ENCODE measurements at regions not wholly inside any gene's neighbourhood (a gene's known extent, or its start where the extent isn't known, plus 50 kb on each side); places are given as distances from the start of the nearest gene placed in this dataset.

DNA sequence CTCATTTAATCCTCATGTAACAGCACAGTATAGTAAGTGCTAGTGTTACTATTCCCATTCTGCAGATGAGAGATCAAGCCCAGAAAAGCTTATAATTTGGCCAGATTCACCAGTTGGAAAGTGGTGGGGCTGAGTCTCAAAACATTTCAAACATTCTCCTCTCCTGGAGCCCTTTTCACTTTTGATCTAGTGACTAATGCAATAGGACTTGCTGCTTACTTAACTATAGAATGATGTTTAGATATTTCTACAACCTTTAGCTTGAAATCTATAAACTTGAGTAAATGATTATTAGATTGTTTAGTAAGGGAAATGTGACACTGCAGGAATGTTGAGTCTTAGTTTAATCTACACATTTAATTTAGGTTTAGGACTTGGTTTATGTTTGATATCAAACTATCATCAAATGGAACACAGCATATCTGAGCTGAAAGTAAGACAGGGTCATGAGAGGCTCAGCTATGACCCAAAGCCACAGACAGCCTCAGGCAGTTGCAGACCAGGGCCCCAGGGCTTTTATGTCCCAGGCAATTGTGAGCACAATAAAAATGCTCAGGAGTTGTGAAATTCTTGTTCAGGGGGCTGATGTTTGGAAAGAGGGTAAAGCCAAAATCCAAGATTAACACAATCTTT is 199.5 kb upstream of the HS3ST1 start:
- Mint-ChIP-seq H3K36me3 (peaks cover 55% of the 10 kb centered on the region), H3K9me3 (peaks cover 74% of the 10 kb centered on the region), H3K27ac (no peak overlapping the region), H3K4me3 (no peak overlapping the region), H3K4me1 (peaks cover 9% of the 10 kb centered on the region), H3K27me3 (ENCODE audit: low read depth) (peaks cover 5% of the 10 kb centered on the region)
- CTCF ChIA-PET: no interaction called here
- POLR2A ChIA-PET: no interaction called here
- TF ChIP-seq KAT7 (CRISPR knock-in tag; IDR thresholded peaks at IDR 0.05; ENCODE audit: borderline replicate concordance) (no peak), SMAD3 (CRISPR knock-in tag; IDR thresholded peaks at IDR 0.05; ENCODE audit: borderline replicate concordance) (no peak), HMGA2 (CRISPR knock-in tag; IDR thresholded peaks at IDR 0.05) (no peak), JUN (CRISPR knock-in tag; IDR thresholded peaks at IDR 0.05) (no peak), SP1 (CRISPR knock-in tag; conservative IDR thresholded peaks at IDR 0.05) (no peak), NFYB (CRISPR knock-in tag; conservative IDR thresholded peaks at IDR 0.05; ENCODE audit: low read depth) (no peak), CREM (CRISPR knock-in tag; IDR thresholded peaks at IDR 0.05) (no peak)
- TF ChIP-seq, protein P1, sequence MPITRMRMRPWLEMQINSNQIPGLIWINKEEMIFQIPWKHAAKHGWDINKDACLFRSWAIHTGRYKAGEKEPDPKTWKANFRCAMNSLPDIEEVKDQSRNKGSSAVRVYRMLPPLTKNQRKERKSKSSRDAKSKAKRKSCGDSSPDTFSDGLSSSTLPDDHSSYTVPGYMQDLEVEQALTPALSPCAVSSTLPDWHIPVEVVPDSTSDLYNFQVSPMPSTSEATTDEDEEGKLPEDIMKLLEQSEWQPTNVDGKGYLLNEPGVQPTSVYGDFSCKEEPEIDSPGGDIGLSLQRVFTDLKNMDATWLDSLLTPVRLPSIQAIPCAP (CRISPR knock-in tag; IDR thresholded peaks at IDR 0.05): no peak
- TF ChIP-seq, protein P2, sequence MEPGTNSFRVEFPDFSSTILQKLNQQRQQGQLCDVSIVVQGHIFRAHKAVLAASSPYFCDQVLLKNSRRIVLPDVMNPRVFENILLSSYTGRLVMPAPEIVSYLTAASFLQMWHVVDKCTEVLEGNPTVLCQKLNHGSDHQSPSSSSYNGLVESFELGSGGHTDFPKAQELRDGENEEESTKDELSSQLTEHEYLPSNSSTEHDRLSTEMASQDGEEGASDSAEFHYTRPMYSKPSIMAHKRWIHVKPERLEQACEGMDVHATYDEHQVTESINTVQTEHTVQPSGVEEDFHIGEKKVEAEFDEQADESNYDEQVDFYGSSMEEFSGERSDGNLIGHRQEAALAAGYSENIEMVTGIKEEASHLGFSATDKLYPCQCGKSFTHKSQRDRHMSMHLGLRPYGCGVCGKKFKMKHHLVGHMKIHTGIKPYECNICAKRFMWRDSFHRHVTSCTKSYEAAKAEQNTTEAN (CRISPR knock-in tag; IDR thresholded peaks at IDR 0.05): no peak
- TF ChIP-seq, protein P3, sequence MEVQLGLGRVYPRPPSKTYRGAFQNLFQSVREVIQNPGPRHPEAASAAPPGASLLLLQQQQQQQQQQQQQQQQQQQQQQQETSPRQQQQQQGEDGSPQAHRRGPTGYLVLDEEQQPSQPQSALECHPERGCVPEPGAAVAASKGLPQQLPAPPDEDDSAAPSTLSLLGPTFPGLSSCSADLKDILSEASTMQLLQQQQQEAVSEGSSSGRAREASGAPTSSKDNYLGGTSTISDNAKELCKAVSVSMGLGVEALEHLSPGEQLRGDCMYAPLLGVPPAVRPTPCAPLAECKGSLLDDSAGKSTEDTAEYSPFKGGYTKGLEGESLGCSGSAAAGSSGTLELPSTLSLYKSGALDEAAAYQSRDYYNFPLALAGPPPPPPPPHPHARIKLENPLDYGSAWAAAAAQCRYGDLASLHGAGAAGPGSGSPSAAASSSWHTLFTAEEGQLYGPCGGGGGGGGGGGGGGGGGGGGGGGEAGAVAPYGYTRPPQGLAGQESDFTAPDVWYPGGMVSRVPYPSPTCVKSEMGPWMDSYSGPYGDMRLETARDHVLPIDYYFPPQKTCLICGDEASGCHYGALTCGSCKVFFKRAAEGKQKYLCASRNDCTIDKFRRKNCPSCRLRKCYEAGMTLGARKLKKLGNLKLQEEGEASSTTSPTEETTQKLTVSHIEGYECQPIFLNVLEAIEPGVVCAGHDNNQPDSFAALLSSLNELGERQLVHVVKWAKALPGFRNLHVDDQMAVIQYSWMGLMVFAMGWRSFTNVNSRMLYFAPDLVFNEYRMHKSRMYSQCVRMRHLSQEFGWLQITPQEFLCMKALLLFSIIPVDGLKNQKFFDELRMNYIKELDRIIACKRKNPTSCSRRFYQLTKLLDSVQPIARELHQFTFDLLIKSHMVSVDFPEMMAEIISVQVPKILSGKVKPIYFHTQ (CRISPR knock-in tag; IDR thresholded peaks at IDR 0.05): no peak
- TF ChIP-seq, protein P4, sequence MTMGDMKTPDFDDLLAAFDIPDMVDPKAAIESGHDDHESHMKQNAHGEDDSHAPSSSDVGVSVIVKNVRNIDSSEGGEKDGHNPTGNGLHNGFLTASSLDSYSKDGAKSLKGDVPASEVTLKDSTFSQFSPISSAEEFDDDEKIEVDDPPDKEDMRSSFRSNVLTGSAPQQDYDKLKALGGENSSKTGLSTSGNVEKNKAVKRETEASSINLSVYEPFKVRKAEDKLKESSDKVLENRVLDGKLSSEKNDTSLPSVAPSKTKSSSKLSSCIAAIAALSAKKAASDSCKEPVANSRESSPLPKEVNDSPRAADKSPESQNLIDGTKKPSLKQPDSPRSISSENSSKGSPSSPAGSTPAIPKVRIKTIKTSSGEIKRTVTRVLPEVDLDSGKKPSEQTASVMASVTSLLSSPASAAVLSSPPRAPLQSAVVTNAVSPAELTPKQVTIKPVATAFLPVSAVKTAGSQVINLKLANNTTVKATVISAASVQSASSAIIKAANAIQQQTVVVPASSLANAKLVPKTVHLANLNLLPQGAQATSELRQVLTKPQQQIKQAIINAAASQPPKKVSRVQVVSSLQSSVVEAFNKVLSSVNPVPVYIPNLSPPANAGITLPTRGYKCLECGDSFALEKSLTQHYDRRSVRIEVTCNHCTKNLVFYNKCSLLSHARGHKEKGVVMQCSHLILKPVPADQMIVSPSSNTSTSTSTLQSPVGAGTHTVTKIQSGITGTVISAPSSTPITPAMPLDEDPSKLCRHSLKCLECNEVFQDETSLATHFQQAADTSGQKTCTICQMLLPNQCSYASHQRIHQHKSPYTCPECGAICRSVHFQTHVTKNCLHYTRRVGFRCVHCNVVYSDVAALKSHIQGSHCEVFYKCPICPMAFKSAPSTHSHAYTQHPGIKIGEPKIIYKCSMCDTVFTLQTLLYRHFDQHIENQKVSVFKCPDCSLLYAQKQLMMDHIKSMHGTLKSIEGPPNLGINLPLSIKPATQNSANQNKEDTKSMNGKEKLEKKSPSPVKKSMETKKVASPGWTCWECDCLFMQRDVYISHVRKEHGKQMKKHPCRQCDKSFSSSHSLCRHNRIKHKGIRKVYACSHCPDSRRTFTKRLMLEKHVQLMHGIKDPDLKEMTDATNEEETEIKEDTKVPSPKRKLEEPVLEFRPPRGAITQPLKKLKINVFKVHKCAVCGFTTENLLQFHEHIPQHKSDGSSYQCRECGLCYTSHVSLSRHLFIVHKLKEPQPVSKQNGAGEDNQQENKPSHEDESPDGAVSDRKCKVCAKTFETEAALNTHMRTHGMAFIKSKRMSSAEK (CRISPR knock-in tag; IDR thresholded peaks at IDR 0.05; ENCODE audit: borderline replicate concordance): no peak
- ATAC-seq (no peak), DNase-seq (ENCODE audit: low spot score) (no peak)

DNA sequence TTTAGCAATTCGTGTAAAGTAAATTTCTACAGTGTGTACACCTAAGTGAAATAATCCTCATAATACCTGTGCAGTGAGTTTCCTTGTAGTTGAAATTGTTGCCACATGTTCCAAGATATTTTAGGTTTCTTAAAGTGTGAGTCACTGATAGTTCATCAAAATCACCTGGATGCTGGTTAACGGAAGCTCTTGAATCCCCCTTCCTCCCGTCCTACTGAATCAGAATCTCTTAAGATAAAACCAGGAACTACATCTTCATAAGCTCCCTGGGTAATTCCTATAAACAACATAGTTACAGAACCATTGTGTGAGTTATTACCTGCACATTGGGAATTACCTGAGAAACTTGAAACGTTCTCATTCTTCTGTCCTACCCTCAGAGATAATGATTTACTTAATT is 197.4 kb upstream of the HS3ST1 start:
- ChIA-PET POLR2A (no interaction called here), CTCF (no interaction called here)
- Mint-ChIP-seq H3K27ac (no peak overlapping the region), H3K36me3 (peaks cover 46% of the 10 kb centered on the region), H3K4me1 (peaks cover 9% of the 10 kb centered on the region), H3K27me3 (ENCODE audit: low read depth) (peaks cover 8% of the 10 kb centered on the region), H3K4me3 (no peak overlapping the region), H3K9me3 (peaks cover 77% of the 10 kb centered on the region)
- DNase-seq (ENCODE audit: low spot score) (no peak), ATAC-seq (no peak)
- TF ChIP-seq ATF1 (CRISPR knock-in tag; IDR thresholded peaks at IDR 0.05) (no peak), IRF2 (CRISPR knock-in tag; IDR thresholded peaks at IDR 0.05; ENCODE audit: borderline replicate concordance, low read depth) (no peak), NR1H2 (CRISPR knock-in tag; IDR thresholded peaks at IDR 0.05) (no peak), TEAD4 (CRISPR knock-in tag; IDR thresholded peaks at IDR 0.05) (no peak), SMAD4 (CRISPR knock-in tag; IDR thresholded peaks at IDR 0.05) (no peak), ESRRA (CRISPR knock-in tag; IDR thresholded peaks at IDR 0.05; ENCODE audit: borderline replicate concordance) (no peak), CREM (CRISPR knock-in tag; IDR thresholded peaks at IDR 0.05) (no peak)
- TF ChIP-seq, protein P3 (CRISPR knock-in tag; IDR thresholded peaks at IDR 0.05): no peak
- TF ChIP-seq, protein P5, sequence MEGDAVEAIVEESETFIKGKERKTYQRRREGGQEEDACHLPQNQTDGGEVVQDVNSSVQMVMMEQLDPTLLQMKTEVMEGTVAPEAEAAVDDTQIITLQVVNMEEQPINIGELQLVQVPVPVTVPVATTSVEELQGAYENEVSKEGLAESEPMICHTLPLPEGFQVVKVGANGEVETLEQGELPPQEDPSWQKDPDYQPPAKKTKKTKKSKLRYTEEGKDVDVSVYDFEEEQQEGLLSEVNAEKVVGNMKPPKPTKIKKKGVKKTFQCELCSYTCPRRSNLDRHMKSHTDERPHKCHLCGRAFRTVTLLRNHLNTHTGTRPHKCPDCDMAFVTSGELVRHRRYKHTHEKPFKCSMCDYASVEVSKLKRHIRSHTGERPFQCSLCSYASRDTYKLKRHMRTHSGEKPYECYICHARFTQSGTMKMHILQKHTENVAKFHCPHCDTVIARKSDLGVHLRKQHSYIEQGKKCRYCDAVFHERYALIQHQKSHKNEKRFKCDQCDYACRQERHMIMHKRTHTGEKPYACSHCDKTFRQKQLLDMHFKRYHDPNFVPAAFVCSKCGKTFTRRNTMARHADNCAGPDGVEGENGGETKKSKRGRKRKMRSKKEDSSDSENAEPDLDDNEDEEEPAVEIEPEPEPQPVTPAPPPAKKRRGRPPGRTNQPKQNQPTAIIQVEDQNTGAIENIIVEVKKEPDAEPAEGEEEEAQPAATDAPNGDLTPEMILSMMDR (IDR thresholded peaks at IDR 0.05): no peak
- TF ChIP-seq, protein P6, sequence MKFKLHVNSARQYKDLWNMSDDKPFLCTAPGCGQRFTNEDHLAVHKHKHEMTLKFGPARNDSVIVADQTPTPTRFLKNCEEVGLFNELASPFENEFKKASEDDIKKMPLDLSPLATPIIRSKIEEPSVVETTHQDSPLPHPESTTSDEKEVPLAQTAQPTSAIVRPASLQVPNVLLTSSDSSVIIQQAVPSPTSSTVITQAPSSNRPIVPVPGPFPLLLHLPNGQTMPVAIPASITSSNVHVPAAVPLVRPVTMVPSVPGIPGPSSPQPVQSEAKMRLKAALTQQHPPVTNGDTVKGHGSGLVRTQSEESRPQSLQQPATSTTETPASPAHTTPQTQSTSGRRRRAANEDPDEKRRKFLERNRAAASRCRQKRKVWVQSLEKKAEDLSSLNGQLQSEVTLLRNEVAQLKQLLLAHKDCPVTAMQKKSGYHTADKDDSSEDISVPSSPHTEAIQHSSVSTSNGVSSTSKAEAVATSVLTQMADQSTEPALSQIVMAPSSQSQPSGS (CRISPR knock-in tag; IDR thresholded peaks at IDR 0.05; ENCODE audit: borderline replicate concordance, low read depth): no peak
